Tibial nerve (tissue), 4 donors: ENCODE measurements at regions not wholly inside any gene's neighbourhood (a gene's known extent, or its start where the extent isn't known, plus 50 kb on each side); places are given as distances from the start of the nearest gene placed in this dataset.
"Not testable (repeated sequence)": the region's sequence is repeated elsewhere in the genome, so short reads cannot be mapped to it uniquely, and the experiment has no call there.

ENCODE experiments used
- DNase-seq, 2 donors: peaks; one replicate each; pipeline ENCODE4 v3.0.0-alpha.2; 2019; ENCODE audit warnings: low spot score in 2 of 2
- H3K27ac ChIP-seq, 4 donors: fragments of 200-600 bp; sonication (generic) in 3 of 4; one replicate each; pipeline ENCODE4 v1.5.1; 2017 to 2019; ENCODE audit warnings: mild to moderate bottlenecking in 1 of 4
- H3K27me3 ChIP-seq, 2 donors: fragments of 200-600 bp; sonication (generic) in 1 of 2; one replicate each; pipeline versions ENCODE4 v1.5.1 to v1.6.0; 2017 to 2019
- H3K36me3 ChIP-seq, 3 donors: fragments of 200-600 bp; sonication (generic); one replicate each; pipeline ENCODE4 v1.5.1; 2018 to 2019
- H3K4me1 ChIP-seq, 4 donors: fragments of 200-600 bp; sonication (generic) in 3 of 4; one replicate each; pipeline ENCODE4 v1.5.1; 2017 to 2019
- H3K4me3 ChIP-seq, 4 donors: fragments of 200-600 bp; sonication (generic) in 3 of 4; one replicate each; pipeline ENCODE4 v1.5.1; 2017 to 2019; ENCODE audit warnings: mild to moderate bottlenecking in 1 of 4, moderate library complexity in 1 of 4
- H3K9me3 ChIP-seq, 4 donors: fragments of 200-600 bp; sonication (generic) in 3 of 4; one replicate each; pipeline ENCODE4 v1.5.1; 2017 to 2019
- EP300 ChIP-seq, 2 donors: sonication (generic); formaldehyde crosslinking; IDR thresholded peaks; one replicate each; pipeline ENCODE4 v1.6.1; 2017; ENCODE audit warnings: antibody characterized with exemption in 2 of 2, mild to moderate bottlenecking in 1 of 2
- WGBS, 2 donors: methylation state at CpG; one replicate each; pipeline ENCODE4 v1.1.5; 2018; 5-methylcytosine and 5-hydroxymethylcytosine counted together

GRCh38 chr2:111549174-111549573 lies 334.8 kb downstream of the ANAPC1 start:
- not testable (repeated sequence) for H3K36me3 ChIP-seq, H3K9me3 ChIP-seq, H3K4me3 ChIP-seq, H3K4me1 ChIP-seq, H3K27me3 ChIP-seq, H3K27ac ChIP-seq, DNase-seq
- WGBS, 2 donors, result no CpG with 5 or more reads among the region's 2 CpGs

- H3K36me3 ChIP-seq, H3K27me3 ChIP-seq, DNase-seq, H3K4me1 ChIP-seq, H3K4me3 ChIP-seq, H3K9me3 ChIP-seq, H3K27ac ChIP-seq: not testable (repeated sequence)
- 19 to 38% methylated on average over 1 of the region's 2 CpGs for WGBS, 2 donors
Observed at GRCh38 chr2:111551428-111551827, 332.6 kb downstream of the ANAPC1 start.

- H3K27me3 ChIP-seq, H3K9me3 ChIP-seq, H3K27ac ChIP-seq, H3K36me3 ChIP-seq, H3K4me3 ChIP-seq, DNase-seq, H3K4me1 ChIP-seq: not testable (repeated sequence)
- no CpG with 5 or more reads among the region's 9 CpGs for WGBS, 2 donors
Observed at GRCh38 chr2:111552625-111553024, 331.4 kb downstream of the ANAPC1 start.

GRCh38 chr2:111559301-111559700 lies 324.7 kb downstream of the ANAPC1 start:
- not testable (repeated sequence) for H3K27me3 ChIP-seq, H3K27ac ChIP-seq, H3K4me3 ChIP-seq, H3K36me3 ChIP-seq, H3K9me3 ChIP-seq, DNase-seq, H3K4me1 ChIP-seq
- 87% methylated on average over 2 of the region's 2 CpGs for WGBS, 2 donors

- not testable (repeated sequence) for DNase-seq, H3K27ac ChIP-seq, H3K9me3 ChIP-seq, H3K36me3 ChIP-seq, H3K4me1 ChIP-seq, H3K27me3 ChIP-seq, H3K4me3 ChIP-seq
- 86% methylated on average over 3 of the region's 3 CpGs; no CpG with 5 or more reads in 1 of the 2 donors for WGBS, 2 donors
Observed at GRCh38 chr2:111559814-111560213, 324.2 kb downstream of the ANAPC1 start.

GRCh38 chr2:111566068-111566467 lies 317.9 kb downstream of the ANAPC1 start:
- WGBS, 2 donors, result 27 to 35% methylated on average over 5 to 8 of the region's 8 CpGs

GRCh38 chr2:111567233-111567632 lies 316.8 kb downstream of the ANAPC1 start:
- not testable (repeated sequence) for H3K9me3 ChIP-seq, H3K4me1 ChIP-seq, H3K36me3 ChIP-seq, DNase-seq, H3K27me3 ChIP-seq, H3K4me3 ChIP-seq, H3K27ac ChIP-seq
- WGBS, 2 donors, result 73 to 78% methylated on average over 4 to 5 of the region's 5 CpGs

More at GRCh38 chr2:111566068-111566467, 317.9 kb downstream of the ANAPC1 start:
- not testable (repeated sequence) for H3K4me1 ChIP-seq, H3K4me3 ChIP-seq, H3K36me3 ChIP-seq, H3K9me3 ChIP-seq, H3K27ac ChIP-seq, H3K27me3 ChIP-seq
- peak; percentile 27 to 28 for DNase-seq
- peak in 1 of 2 donors; percentile 38 for TF ChIP-seq EP300 (IDR thresholded peaks at IDR 0.05)

- not testable (repeated sequence) for H3K36me3 ChIP-seq, H3K9me3 ChIP-seq, H3K4me1 ChIP-seq, H3K4me3 ChIP-seq, H3K27me3 ChIP-seq, H3K27ac ChIP-seq, DNase-seq
- WGBS, 2 donors, result 52 to 66% methylated on average over 4 of the region's 5 CpGs
Observed at GRCh38 chr2:111569356-111570199, 314.4 kb downstream of the ANAPC1 start.

- H3K36me3 ChIP-seq, H3K9me3 ChIP-seq, H3K27ac ChIP-seq, H3K4me3 ChIP-seq, H3K27me3 ChIP-seq, H3K4me1 ChIP-seq, DNase-seq: not testable (repeated sequence)
- 51 to 52% methylated on average over 7 to 9 of the region's 9 CpGs for WGBS, 2 donors
Observed at GRCh38 chr2:111570300-111571114, 313.5 kb downstream of the ANAPC1 start.

- not testable (repeated sequence) for DNase-seq, H3K9me3 ChIP-seq, H3K4me1 ChIP-seq, H3K4me3 ChIP-seq, H3K36me3 ChIP-seq, H3K27ac ChIP-seq, H3K27me3 ChIP-seq
- WGBS, 2 donors, result 92 to 93% methylated on average over 4 of the region's 4 CpGs
Observed at GRCh38 chr2:111574803-111575202, 309.2 kb downstream of the ANAPC1 start.

GRCh38 chr2:111577154-111577885 lies 306.7 kb downstream of the ANAPC1 start:
- H3K4me1 ChIP-seq, DNase-seq, H3K27me3 ChIP-seq, H3K9me3 ChIP-seq, H3K4me3 ChIP-seq, H3K27ac ChIP-seq, H3K36me3 ChIP-seq: not testable (repeated sequence)
- WGBS, 2 donors, result 87 to 88% methylated on average over 11 to 15 of the region's 18 CpGs

- 72 to 85% methylated on average over 9 to 10 of the region's 10 CpGs for WGBS, 2 donors
- DNase-seq, H3K27ac ChIP-seq, H3K36me3 ChIP-seq, H3K27me3 ChIP-seq, H3K9me3 ChIP-seq, H3K4me1 ChIP-seq, H3K4me3 ChIP-seq: not testable (repeated sequence)
Observed at GRCh38 chr2:111579500-111580134, 304.4 kb downstream of the ANAPC1 start.
